ENCODE measurements at regions not wholly inside any gene's neighbourhood (a gene's known extent, or its start where the extent isn't known, plus 50 kb on each side); places are given as distances from the start of the nearest gene placed in this dataset.

DNA sequence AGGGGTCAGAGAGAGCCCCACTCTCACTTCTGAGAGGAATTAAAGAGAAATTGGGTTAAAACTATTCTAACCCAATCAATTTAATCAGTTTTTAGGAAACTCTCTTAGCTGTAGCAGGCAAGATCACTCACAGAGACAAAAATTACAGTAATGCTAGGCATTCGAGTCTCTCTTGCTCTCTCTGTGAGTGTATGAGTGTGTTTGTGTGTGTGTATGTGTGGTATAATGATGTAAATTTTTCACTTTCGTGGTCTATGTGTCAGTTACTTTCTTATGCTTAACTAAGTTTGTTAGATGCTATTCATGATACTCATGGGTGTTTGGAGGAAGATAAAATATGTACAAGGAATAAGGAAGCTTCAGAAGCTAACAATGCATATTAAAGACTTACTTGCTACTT lies 131.3 kb downstream of the FASLG start:
- Histone ChIP-seq H3K23ac (ENCODE audit: insufficient read length) (no peak overlapping the region), H3K4me3 (ENCODE audit: extremely low read depth in 1 of 4, insufficient read depth in 2 of 4, low read depth in 3 of 4, low read length in 4 of 4) (no peak overlapping the region), H4K91ac (replicated peaks; ENCODE audit: insufficient read length, low read length) (no peak overlapping the region), H3K27ac (ENCODE audit: low read depth, low read length) (no peak overlapping the region), H2BK120ac (replicated peaks; ENCODE audit: low read depth, low read length) (no peak overlapping the region), H3K27me3 (replicated peaks in 1 of 4; ENCODE audit: control insufficient read depth in 3 of 4, extremely low read depth in 1 of 4, insufficient read depth in 3 of 4, low read length in 3 of 4) (no peaks in the 10 kb centered on the region), H2AFZ (ENCODE audit: low read length) (no peak overlapping the region), H3K23me2 (ENCODE audit: low read depth, low read length) (no peaks in the 10 kb centered on the region; the same call in 1 of the 2 replicates), H2BK15ac (ENCODE audit: low read length) (no peak overlapping the region), H3K18ac (ENCODE audit: extremely low read depth, low read length) (no peak overlapping the region), H4K20me1 (replicated peaks in 1 of 2; ENCODE audit: control insufficient read depth in 1 of 2, insufficient read depth in 2 of 2, low read length in 2 of 2) (no peaks in the 10 kb centered on the region), H3K4me1 (replicated peaks in 1 of 4; ENCODE audit: control insufficient read depth in 3 of 4, insufficient read depth in 4 of 4, low read length in 3 of 4) (no peaks in the 10 kb centered on the region), H4K8ac (ENCODE audit: extremely low read depth, insufficient read depth, low read length) (no peak overlapping the region), H3K4ac (replicated peaks; ENCODE audit: insufficient read length, low read depth, low read length) (no peak overlapping the region), H3K56ac (replicated peaks; ENCODE audit: insufficient read length, low read depth, low read length) (no peak overlapping the region), H3K14ac (ENCODE audit: insufficient read length) (no peak overlapping the region), H3K9me3 (ENCODE audit: insufficient read depth in 2 of 2, low read depth in 1 of 2, low read length in 1 of 2) (no peaks in the 10 kb centered on the region), H3K79me1 (ENCODE audit: low read depth, low read length) (no peaks in the 10 kb centered on the region), H2BK12ac (ENCODE audit: low read depth, low read length) (no peak overlapping the region), H3K36me3 (ENCODE audit: control insufficient read depth in 2 of 4, insufficient read depth in 4 of 4, low read length in 3 of 4) (no peaks in the 10 kb centered on the region), H2BK20ac (ENCODE audit: low read length) (no peak overlapping the region), H4K5ac (ENCODE audit: insufficient read length, low read depth, low read length) (no peak overlapping the region), H3K9ac (replicated peaks in 1 of 4; ENCODE audit: extremely low read depth in 1 of 4, low read depth in 3 of 4, low read length in 3 of 4) (no peak overlapping the region), H2AK5ac (ENCODE audit: low read depth, low read length) (no peak overlapping the region), H2BK5ac (ENCODE audit: low read depth, low read length) (no peak overlapping the region), H3K4me2 (ENCODE audit: insufficient read depth in 1 of 2, low read depth in 2 of 2, low read length in 2 of 2) (no peak overlapping the region), H3K79me2 (ENCODE audit: control insufficient read depth in 1 of 2, insufficient read depth in 2 of 2, low read length in 2 of 2) (no peaks in the 10 kb centered on the region)
- ChIA-PET CTCF (ENCODE audit: partially characterized antibody) (interaction anchor here (1.2 to 1.6 kb wide), 2 partner anchors 12 to 45 kb away, joined by 3 to 6 read pairs; no protein-coding TSS in a partner anchor), POLR2A (ENCODE audit: partially characterized antibody) (no interaction called here)
- WGBS, 2 experiments (ENCODE audit: extremely low coverage in 1 of 2, insufficient coverage in 1 of 2, insufficient read length in 1 of 2, insufficient replicate concordance in 2 of 2, low coverage in 1 of 2, low lambda C conversion rate in 2 of 2, missing lambda C conversion rate in 1 of 2): 85% methylated on average over 2 of the region's 2 CpGs; no CpG with 5 or more reads in 1 of the 2 experiments
- FAIRE-seq (no peak), DNase-seq (ENCODE audit: low read depth in 1 of 2, low spot score in 2 of 2) (no peak)
- TF ChIP-seq TEAD4 (IDR thresholded peaks at IDR 0.05; ENCODE audit: low read depth, low read length) (no peak), MAFK (IDR thresholded peaks at IDR 0.05; ENCODE audit: low read depth, low read length) (no peak), CHD1 (IDR thresholded peaks at IDR 0.05; ENCODE audit: low read depth, low read length) (no peak), KDM1A (IDR thresholded peaks at IDR 0.05; ENCODE audit: borderline replicate concordance, low read length) (no peak), TAF1 (IDR thresholded peaks at IDR 0.05; ENCODE audit: low read depth, low read length) (no peak), ATF3 (IDR thresholded peaks at IDR 0.05; ENCODE audit: insufficient read depth, low read depth, low read length) (no peak), TAF7 (optimal IDR thresholded peaks at IDR 0.05; ENCODE audit: borderline replicate concordance, low read depth, low read length) (no peak)

All from H1 (cell line).